ENCODE measurements at regions not wholly inside any gene's neighbourhood (a gene's known extent, or its start where the extent isn't known, plus 50 kb on each side); places are given as distances from the start of the nearest gene placed in this dataset.

DNA sequence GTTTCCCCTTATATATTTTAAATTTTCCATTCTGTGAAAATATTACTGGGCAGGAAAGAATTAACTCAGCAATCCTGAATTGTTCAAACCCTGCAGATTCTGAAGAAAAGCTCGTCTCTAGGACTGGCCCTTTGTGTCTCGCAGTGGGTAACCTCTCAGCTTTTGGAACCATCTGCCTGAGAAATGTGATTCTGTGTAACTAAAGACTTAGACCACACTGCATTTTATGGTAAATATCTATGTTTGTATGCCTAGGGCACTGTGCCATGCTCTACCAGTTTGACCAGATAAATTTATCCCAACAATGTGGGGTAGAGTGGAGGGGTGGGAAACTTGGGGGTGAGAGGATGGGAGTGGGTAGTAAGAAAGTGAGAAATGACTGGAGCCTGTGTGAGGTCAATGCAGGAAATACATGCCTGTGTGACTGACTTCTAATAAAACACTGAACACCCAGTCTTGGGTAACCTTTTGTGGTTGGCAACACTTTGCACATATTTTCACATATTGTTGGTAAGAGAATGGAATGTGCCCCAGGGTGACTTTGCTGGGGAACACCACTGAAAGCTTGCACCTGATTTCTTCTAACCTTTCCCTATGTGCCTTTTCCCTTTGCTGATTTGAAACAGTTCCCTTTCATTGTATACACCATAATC lies 1181.9 kb downstream of the OLFM4 start:
- no peaks in the 10 kb centered on the region for H3K36me3 ChIP-seq
- no peaks in the 10 kb centered on the region for H3K9me3 ChIP-seq
- no peaks in the 10 kb centered on the region for H3K4me1 ChIP-seq
- H3K27ac ChIP-seq, result no peak overlapping the region
- H3K27me3 ChIP-seq, result no peaks in the 10 kb centered on the region
- TF ChIP-seq, protein P1, sequence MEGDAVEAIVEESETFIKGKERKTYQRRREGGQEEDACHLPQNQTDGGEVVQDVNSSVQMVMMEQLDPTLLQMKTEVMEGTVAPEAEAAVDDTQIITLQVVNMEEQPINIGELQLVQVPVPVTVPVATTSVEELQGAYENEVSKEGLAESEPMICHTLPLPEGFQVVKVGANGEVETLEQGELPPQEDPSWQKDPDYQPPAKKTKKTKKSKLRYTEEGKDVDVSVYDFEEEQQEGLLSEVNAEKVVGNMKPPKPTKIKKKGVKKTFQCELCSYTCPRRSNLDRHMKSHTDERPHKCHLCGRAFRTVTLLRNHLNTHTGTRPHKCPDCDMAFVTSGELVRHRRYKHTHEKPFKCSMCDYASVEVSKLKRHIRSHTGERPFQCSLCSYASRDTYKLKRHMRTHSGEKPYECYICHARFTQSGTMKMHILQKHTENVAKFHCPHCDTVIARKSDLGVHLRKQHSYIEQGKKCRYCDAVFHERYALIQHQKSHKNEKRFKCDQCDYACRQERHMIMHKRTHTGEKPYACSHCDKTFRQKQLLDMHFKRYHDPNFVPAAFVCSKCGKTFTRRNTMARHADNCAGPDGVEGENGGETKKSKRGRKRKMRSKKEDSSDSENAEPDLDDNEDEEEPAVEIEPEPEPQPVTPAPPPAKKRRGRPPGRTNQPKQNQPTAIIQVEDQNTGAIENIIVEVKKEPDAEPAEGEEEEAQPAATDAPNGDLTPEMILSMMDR (IDR thresholded peaks at IDR 0.05), result no peak
- DNase-seq (ENCODE audit: low spot score), result no peak
- H3K4me3 ChIP-seq, result no peak overlapping the region

DNA sequence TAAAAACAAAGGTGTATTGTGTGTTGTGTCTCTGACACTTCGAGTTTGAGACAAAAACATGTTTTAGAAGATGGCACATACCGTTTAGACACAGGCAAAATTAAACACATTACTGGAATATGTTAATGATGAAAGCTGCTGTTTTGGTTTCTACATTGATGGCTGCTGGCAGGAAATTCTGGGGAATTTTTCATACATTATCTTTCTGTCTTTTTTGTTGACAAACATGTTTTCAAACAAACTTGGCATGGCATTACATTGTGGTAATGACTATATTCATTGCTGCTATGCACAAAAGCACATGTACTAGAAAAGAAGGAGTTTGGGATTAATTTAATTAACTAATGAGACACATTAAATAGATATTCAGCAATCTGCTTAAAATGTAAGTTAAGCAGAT lies 1187.6 kb downstream of the OLFM4 start:
- H3K4me3 ChIP-seq, result no peak overlapping the region
- H3K36me3 ChIP-seq, result no peaks in the 10 kb centered on the region
- no peak overlapping the region for H3K27ac ChIP-seq
- H3K4me1 ChIP-seq, result no peaks in the 10 kb centered on the region
- no peaks in the 10 kb centered on the region for H3K9me3 ChIP-seq
- TF ChIP-seq, protein P1 (IDR thresholded peaks at IDR 0.05), result no peak
- DNase-seq (ENCODE audit: low spot score), result no peak
- H3K27me3 ChIP-seq, result no peaks in the 10 kb centered on the region

DNA sequence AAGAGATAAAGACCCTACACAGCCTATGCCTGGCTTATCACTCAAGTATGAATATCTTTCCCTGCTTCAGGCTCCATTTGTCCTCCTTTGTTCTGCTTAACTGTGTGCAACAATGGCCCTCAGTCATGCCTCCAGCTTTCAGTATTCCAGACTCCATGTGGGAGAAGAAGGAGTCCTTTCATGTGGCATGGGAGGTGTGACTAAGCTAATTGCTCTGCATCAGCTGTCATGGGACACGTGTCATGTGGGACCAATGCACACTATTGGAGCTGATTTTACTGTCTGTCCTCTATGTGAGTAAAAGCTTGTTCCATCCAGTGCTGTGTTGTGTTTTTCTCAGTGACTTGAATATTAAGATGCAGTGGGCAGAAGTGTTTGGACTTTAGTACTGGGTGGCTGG lies 1198.3 kb downstream of the OLFM4 start:
- H3K36me3 ChIP-seq, result no peaks in the 10 kb centered on the region
- no peak for DNase-seq (ENCODE audit: low spot score)
- H3K27ac ChIP-seq, result no peak overlapping the region
- TF ChIP-seq, protein P1 (IDR thresholded peaks at IDR 0.05), result no peak
- H3K9me3 ChIP-seq, result no peaks in the 10 kb centered on the region
- H3K4me1 ChIP-seq, result no peaks in the 10 kb centered on the region
- no peaks in the 10 kb centered on the region for H3K27me3 ChIP-seq
- H3K4me3 ChIP-seq, result no peak overlapping the region

DNA sequence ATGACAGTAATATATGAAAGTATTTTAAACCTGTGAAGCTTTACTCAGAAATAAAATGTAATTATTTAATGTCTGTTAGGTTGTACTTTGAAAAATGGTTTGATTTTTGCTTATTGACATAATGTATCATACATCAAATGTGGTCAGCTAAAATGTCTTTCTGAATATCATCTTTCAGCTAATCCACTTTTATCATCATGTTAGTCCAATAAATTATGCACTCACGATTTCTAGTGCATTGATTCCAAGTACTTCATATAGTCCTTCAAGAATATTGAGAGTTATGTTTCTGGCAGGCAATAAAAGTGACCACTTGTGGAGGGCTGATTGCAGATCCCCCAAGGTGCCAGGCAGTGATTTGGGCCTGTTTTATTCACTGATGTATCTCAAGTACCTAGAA lies 1204.1 kb downstream of the OLFM4 start:
- no peak for DNase-seq (ENCODE audit: low spot score)
- H3K4me3 ChIP-seq, result no peak overlapping the region
- H3K27me3 ChIP-seq, result no peaks in the 10 kb centered on the region
- H3K36me3 ChIP-seq, result no peaks in the 10 kb centered on the region
- H3K27ac ChIP-seq, result no peak overlapping the region
- TF ChIP-seq, protein P1 (IDR thresholded peaks at IDR 0.05), result no peak
- H3K4me1 ChIP-seq, result no peaks in the 10 kb centered on the region
- no peaks in the 10 kb centered on the region for H3K9me3 ChIP-seq

DNA sequence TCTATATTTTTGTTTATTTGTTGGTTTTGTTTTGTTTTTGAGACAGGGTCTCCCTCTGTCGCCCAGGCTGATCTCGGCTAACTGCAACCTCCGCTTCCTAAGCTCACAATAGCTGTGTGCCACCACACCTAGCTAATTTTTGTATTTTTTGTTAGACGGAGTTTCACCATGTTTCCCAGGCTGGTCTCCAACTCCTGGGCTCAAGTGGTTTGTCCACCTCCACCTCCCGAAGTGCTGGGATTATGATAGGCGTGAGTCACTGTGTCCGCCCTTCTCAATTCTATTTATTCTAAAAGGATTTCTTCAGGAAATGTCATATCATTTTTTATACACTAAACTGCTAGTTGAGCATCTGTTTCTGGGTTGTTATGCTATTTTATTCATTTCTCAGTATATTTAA lies 1206.0 kb downstream of the OLFM4 start:
- DNase-seq (ENCODE audit: low spot score), result no peak
- H3K4me3 ChIP-seq, result no peak overlapping the region
- no peak overlapping the region for H3K27ac ChIP-seq
- TF ChIP-seq, protein P1 (IDR thresholded peaks at IDR 0.05), result no peak
- no peaks in the 10 kb centered on the region for H3K9me3 ChIP-seq
- H3K36me3 ChIP-seq, result no peaks in the 10 kb centered on the region
- H3K4me1 ChIP-seq, result no peaks in the 10 kb centered on the region
- H3K27me3 ChIP-seq, result no peaks in the 10 kb centered on the region

DNA sequence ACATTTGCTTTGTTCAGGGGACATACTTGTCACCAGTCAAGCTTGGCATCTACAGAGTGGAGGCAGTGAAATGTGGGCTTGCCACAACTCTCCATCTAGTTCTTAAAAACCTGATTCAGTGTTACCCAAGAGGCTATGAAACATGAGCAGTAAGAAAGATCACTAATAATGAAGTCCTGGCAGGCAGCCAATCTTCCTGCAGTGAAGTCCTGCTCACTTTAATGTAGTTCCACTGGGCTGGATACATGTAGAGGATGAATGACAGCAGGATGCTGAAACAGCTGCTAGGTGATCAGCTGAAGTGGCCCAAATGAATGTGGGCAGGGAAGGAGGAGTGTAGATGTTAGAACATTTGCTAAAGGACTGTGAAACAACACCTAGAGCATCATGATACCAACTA lies 1213.1 kb downstream of the OLFM4 start:
- no peak for DNase-seq (ENCODE audit: low spot score)
- Histone ChIP-seq H3K27ac (no peak overlapping the region), H3K4me1 (no peaks in the 10 kb centered on the region), H3K36me3 (no peaks in the 10 kb centered on the region), H3K9me3 (no peaks in the 10 kb centered on the region), H3K4me3 (no peak overlapping the region), H3K27me3 (no peaks in the 10 kb centered on the region)
- TF ChIP-seq, protein P1 (IDR thresholded peaks at IDR 0.05), result no peak

All from right atrium auricular region (tissue), 2 donors.